ENCODE measurements at regions not wholly inside any gene's neighbourhood (a gene's known extent, or its start where the extent isn't known, plus 50 kb on each side); places are given as distances from the start of the nearest gene placed in this dataset.

- 3% methylated on average over 1 of the region's 1 CpG for WGBS (ENCODE audit: low lambda C conversion rate)
- Histone ChIP-seq H4K20me1 (ENCODE audit: insufficient read depth) (no peaks in the 10 kb centered on the region), H3K27me3 (ENCODE audit: insufficient read depth) (no peaks in the 10 kb centered on the region), H3K79me2 (ENCODE audit: insufficient read depth) (no peaks in the 10 kb centered on the region), H3K4me1 (ENCODE audit: control insufficient read depth in 1 of 2, insufficient read depth in 2 of 2, low read depth in 1 of 2, low read length in 1 of 2) (no peaks in the 10 kb centered on the region), H3K9me3 (no peaks in the 10 kb centered on the region), H3K4me3 (ENCODE audit: low read depth in 2 of 2, low read length in 1 of 2) (no peak overlapping the region), H3K9me2 (no peaks in the 10 kb centered on the region), H3K9ac (no peak overlapping the region), H3F3A (replicated peaks; ENCODE audit: insufficient read depth) (no peaks in the 10 kb centered on the region), H2AFZ (ENCODE audit: low read depth) (no peak overlapping the region), H3K36me3 (replicated peaks in 1 of 2; ENCODE audit: control insufficient read depth in 1 of 2, insufficient read depth in 2 of 2, low read length in 1 of 2) (no peaks in the 10 kb centered on the region), H3K27ac (ENCODE audit: low read depth in 2 of 2, low read length in 1 of 2) (no peak overlapping the region), H3K4me2 (no peak overlapping the region)
- CTCF ChIA-PET = no interaction called here
- TF ChIP-seq ZBTB33 (IDR thresholded peaks at IDR 0.05; ENCODE audit: borderline replicate concordance, low read depth) = no peak
- POLR2A ChIA-PET = no interaction called here
- DNase-seq = no peak
Observed at GRCh38 chr13:106688940-106689339, 121.0 kb upstream of the ARGLU1 start.

GRCh38 chr13:106686163-106686562, 118.2 kb upstream of the ARGLU1 start:
- WGBS (ENCODE audit: low lambda C conversion rate) = 21% methylated on average over 3 of the region's 3 CpGs
- POLR2A ChIA-PET = no interaction called here

More at GRCh38 chr13:106686163-106686562, 118.2 kb upstream of the ARGLU1 start:
- Histone ChIP-seq H3K4me2 (no peak overlapping the region), H3K9ac (no peak overlapping the region), H3K79me2 (ENCODE audit: insufficient read depth) (no peaks in the 10 kb centered on the region), H4K20me1 (ENCODE audit: insufficient read depth) (no peaks in the 10 kb centered on the region), H3K9me3 (no peaks in the 10 kb centered on the region), H3K27ac (ENCODE audit: low read depth in 2 of 2, low read length in 1 of 2) (no peak overlapping the region), H3K27me3 (ENCODE audit: insufficient read depth) (no peaks in the 10 kb centered on the region), H3K4me1 (ENCODE audit: control insufficient read depth in 1 of 2, insufficient read depth in 2 of 2, low read depth in 1 of 2, low read length in 1 of 2) (no peaks in the 10 kb centered on the region), H3K36me3 (replicated peaks in 1 of 2; ENCODE audit: control insufficient read depth in 1 of 2, insufficient read depth in 2 of 2, low read length in 1 of 2) (no peaks in the 10 kb centered on the region), H3F3A (replicated peaks; ENCODE audit: insufficient read depth) (no peaks in the 10 kb centered on the region), H3K4me3 (ENCODE audit: low read depth in 2 of 2, low read length in 1 of 2) (no peak overlapping the region), H2AFZ (ENCODE audit: low read depth) (no peak overlapping the region), H3K9me2 (no peaks in the 10 kb centered on the region)
- no peak for DNase-seq
- CTCF ChIA-PET = no interaction called here
- TF ChIP-seq, protein P1, sequence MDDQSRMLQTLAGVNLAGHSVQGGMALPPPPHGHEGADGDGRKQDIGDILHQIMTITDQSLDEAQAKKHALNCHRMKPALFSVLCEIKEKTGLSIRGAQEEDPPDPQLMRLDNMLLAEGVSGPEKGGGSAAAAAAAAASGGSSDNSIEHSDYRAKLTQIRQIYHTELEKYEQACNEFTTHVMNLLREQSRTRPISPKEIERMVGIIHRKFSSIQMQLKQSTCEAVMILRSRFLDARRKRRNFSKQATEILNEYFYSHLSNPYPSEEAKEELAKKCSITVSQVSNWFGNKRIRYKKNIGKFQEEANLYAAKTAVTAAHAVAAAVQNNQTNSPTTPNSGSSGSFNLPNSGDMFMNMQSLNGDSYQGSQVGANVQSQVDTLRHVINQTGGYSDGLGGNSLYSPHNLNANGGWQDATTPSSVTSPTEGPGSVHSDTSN (IDR thresholded peaks at IDR 0.05) = no peak
- TF ChIP-seq YY1 (IDR thresholded peaks at IDR 0.05; ENCODE audit: low read depth) (no peak), FOXM1 (IDR thresholded peaks at IDR 0.05; ENCODE audit: low read depth) (no peak), ELF1 (IDR thresholded peaks at IDR 0.05) (no peak), NFIC (IDR thresholded peaks at IDR 0.05; ENCODE audit: borderline replicate concordance) (no peak), RFX5 (IDR thresholded peaks at IDR 0.05; ENCODE audit: low read length) (no peak), JUND (IDR thresholded peaks at IDR 0.05) (no peak), EP300 (IDR thresholded peaks at IDR 0.05; ENCODE audit: borderline replicate concordance in 1 of 2, low read depth in 1 of 2, low read length in 1 of 2) (no peak), RXRA (IDR thresholded peaks at IDR 0.05; ENCODE audit: borderline replicate concordance, low read depth) (no peak), USF1 (IDR thresholded peaks at IDR 0.05; ENCODE audit: borderline replicate concordance, low read depth) (no peak)
- TF ChIP-seq, protein P2, sequence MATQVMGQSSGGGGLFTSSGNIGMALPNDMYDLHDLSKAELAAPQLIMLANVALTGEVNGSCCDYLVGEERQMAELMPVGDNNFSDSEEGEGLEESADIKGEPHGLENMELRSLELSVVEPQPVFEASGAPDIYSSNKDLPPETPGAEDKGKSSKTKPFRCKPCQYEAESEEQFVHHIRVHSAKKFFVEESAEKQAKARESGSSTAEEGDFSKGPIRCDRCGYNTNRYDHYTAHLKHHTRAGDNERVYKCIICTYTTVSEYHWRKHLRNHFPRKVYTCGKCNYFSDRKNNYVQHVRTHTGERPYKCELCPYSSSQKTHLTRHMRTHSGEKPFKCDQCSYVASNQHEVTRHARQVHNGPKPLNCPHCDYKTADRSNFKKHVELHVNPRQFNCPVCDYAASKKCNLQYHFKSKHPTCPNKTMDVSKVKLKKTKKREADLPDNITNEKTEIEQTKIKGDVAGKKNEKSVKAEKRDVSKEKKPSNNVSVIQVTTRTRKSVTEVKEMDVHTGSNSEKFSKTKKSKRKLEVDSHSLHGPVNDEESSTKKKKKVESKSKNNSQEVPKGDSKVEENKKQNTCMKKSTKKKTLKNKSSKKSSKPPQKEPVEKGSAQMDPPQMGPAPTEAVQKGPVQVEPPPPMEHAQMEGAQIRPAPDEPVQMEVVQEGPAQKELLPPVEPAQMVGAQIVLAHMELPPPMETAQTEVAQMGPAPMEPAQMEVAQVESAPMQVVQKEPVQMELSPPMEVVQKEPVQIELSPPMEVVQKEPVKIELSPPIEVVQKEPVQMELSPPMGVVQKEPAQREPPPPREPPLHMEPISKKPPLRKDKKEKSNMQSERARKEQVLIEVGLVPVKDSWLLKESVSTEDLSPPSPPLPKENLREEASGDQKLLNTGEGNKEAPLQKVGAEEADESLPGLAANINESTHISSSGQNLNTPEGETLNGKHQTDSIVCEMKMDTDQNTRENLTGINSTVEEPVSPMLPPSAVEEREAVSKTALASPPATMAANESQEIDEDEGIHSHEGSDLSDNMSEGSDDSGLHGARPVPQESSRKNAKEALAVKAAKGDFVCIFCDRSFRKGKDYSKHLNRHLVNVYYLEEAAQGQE (IDR thresholded peaks at IDR 0.05; ENCODE audit: low read depth, low read length) = no peak
